ENCODE measurements at regions not wholly inside any gene's neighbourhood (a gene's known extent, or its start where the extent isn't known, plus 50 kb on each side); places are given as distances from the start of the nearest gene placed in this dataset.

DNA sequence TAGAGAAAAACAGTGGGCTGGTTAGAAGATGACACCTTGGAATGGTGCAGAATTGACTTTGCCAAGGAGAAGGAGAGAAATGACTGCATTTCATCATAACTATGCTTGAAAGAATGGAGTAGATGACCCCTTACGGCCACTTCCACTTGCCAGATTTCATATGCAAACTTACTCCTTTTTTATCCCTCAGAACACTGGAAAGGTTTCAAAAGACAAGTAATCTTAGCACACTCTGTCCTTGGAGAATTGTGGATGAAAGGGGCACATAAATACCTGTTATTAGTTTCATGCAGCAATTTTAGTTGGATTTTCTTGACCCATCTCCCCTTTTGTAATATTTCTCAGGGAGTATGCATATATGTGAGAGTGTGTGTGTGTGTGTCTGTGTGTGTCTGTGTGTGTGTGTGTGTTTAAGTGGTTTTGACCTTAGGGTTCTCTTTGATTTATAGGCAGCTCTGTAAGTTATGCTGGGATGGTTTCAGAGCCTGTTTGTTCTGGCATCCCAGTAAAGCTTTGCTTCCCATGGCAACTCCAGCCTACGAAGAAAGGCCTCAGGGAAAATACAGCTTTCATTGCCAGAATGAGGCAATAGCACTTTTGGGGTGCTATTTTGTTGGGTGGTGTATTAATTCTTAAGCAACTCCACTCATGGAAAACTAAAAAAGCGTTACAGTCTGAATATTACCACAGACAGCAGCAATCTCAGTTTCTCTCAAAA is 122.2 kb upstream of the TP63 start:
- H3K27ac Mint-ChIP-seq = no peak overlapping the region
- Histone ChIP-seq H3K4me1 (ENCODE audit: insufficient read depth) (no peaks in the 10 kb centered on the region), H2AFZ (no peak overlapping the region), H3K27me3 (ENCODE audit: insufficient read depth) (no peaks in the 10 kb centered on the region), H3K79me2 (replicated peaks; ENCODE audit: insufficient read depth) (no peaks in the 10 kb centered on the region), H3K4me3 (no peak overlapping the region), H3K9me2 (ENCODE audit: insufficient read depth) (peaks cover 17% of the 10 kb centered on the region; the same call in 1 of the 2 replicates), H3K4me2 (no peak overlapping the region), H3K36me3 (ENCODE audit: insufficient read depth) (no peaks in the 10 kb centered on the region), H3F3A (replicated peaks; ENCODE audit: low read depth) (no peaks in the 10 kb centered on the region), H3K27ac (ENCODE audit: low read depth) (no peak overlapping the region), H4K20me1 (replicated peaks; ENCODE audit: insufficient read depth) (no peaks in the 10 kb centered on the region)
- no peaks in the 10 kb centered on the region for H3K9me3 Mint-ChIP-seq
- TF ChIP-seq ETS1 (IDR thresholded peaks at IDR 0.05) (no peak), EZH2 (IDR thresholded peaks at IDR 0.05; ENCODE audit: low read depth, unreplicated experiment) (no peak), ZNF331 (CRISPR knock-in tag; IDR thresholded peaks at IDR 0.05; ENCODE audit: low read depth) (no peak), POLR2AphosphoS5 (IDR thresholded peaks at IDR 0.05; ENCODE audit: low read depth) (no peak), JUNB (IDR thresholded peaks at IDR 0.05; ENCODE audit: unreplicated experiment) (no peak), NANOG (IDR thresholded peaks at IDR 0.05; ENCODE audit: borderline replicate concordance) (no peak), EZH2phosphoT487 (IDR thresholded peaks at IDR 0.05; ENCODE audit: unreplicated experiment) (no peak), CREB1 (CRISPR knock-in tag; IDR thresholded peaks at IDR 0.05; ENCODE audit: low read depth) (no peak), ZNF462 (CRISPR knock-in tag; IDR thresholded peaks at IDR 0.05) (no peak), STAT1 (IDR thresholded peaks at IDR 0.05; ENCODE audit: unreplicated experiment) (no peak), ZNF114 (CRISPR knock-in tag; IDR thresholded peaks at IDR 0.05) (no peak)
- TF ChIP-seq, protein P1, sequence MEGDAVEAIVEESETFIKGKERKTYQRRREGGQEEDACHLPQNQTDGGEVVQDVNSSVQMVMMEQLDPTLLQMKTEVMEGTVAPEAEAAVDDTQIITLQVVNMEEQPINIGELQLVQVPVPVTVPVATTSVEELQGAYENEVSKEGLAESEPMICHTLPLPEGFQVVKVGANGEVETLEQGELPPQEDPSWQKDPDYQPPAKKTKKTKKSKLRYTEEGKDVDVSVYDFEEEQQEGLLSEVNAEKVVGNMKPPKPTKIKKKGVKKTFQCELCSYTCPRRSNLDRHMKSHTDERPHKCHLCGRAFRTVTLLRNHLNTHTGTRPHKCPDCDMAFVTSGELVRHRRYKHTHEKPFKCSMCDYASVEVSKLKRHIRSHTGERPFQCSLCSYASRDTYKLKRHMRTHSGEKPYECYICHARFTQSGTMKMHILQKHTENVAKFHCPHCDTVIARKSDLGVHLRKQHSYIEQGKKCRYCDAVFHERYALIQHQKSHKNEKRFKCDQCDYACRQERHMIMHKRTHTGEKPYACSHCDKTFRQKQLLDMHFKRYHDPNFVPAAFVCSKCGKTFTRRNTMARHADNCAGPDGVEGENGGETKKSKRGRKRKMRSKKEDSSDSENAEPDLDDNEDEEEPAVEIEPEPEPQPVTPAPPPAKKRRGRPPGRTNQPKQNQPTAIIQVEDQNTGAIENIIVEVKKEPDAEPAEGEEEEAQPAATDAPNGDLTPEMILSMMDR (conservative IDR thresholded peaks at IDR 0.05; ENCODE audit: low read depth in 2 of 2) = no peak
- TF ChIP-seq, protein P2, sequence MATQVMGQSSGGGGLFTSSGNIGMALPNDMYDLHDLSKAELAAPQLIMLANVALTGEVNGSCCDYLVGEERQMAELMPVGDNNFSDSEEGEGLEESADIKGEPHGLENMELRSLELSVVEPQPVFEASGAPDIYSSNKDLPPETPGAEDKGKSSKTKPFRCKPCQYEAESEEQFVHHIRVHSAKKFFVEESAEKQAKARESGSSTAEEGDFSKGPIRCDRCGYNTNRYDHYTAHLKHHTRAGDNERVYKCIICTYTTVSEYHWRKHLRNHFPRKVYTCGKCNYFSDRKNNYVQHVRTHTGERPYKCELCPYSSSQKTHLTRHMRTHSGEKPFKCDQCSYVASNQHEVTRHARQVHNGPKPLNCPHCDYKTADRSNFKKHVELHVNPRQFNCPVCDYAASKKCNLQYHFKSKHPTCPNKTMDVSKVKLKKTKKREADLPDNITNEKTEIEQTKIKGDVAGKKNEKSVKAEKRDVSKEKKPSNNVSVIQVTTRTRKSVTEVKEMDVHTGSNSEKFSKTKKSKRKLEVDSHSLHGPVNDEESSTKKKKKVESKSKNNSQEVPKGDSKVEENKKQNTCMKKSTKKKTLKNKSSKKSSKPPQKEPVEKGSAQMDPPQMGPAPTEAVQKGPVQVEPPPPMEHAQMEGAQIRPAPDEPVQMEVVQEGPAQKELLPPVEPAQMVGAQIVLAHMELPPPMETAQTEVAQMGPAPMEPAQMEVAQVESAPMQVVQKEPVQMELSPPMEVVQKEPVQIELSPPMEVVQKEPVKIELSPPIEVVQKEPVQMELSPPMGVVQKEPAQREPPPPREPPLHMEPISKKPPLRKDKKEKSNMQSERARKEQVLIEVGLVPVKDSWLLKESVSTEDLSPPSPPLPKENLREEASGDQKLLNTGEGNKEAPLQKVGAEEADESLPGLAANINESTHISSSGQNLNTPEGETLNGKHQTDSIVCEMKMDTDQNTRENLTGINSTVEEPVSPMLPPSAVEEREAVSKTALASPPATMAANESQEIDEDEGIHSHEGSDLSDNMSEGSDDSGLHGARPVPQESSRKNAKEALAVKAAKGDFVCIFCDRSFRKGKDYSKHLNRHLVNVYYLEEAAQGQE (IDR thresholded peaks at IDR 0.05; ENCODE audit: unreplicated experiment) = no peak
- no peaks in the 10 kb centered on the region for H3K27me3 Mint-ChIP-seq (ENCODE audit: insufficient read depth, low read depth, poor library complexity)
- ATAC-seq (no peak), DNase-seq (ENCODE audit: low spot score) (no peak)
- no peak overlapping the region for H3K4me3 Mint-ChIP-seq
- no peaks in the 10 kb centered on the region for H3K36me3 Mint-ChIP-seq (ENCODE audit: low read depth)
- H3K4me1 Mint-ChIP-seq = no peaks in the 10 kb centered on the region; the same call in 2 of the 3 replicates
